ENCODE measurements at regions not wholly inside any gene's neighbourhood (a gene's known extent, or its start where the extent isn't known, plus 50 kb on each side); places are given as distances from the start of the nearest gene placed in this dataset.

- no peak for TF ChIP-seq POLR2AphosphoS5 (IDR thresholded peaks at IDR 0.05)
- TF ChIP-seq CTCF (IDR thresholded peaks at IDR 0.05) = no peak
- no peak for TF ChIP-seq EP300 (IDR thresholded peaks at IDR 0.05)
- TF ChIP-seq POLR2A (IDR thresholded peaks at IDR 0.05) = no peak
- Histone ChIP-seq H3K27ac (no peak overlapping the region), H3K27me3 (no peaks in the 10 kb centered on the region), H3K36me3 (no peaks in the 10 kb centered on the region), H3K4me1 (no peaks in the 10 kb centered on the region), H3K4me3 (no peak overlapping the region), H3K9me3 (no peaks in the 10 kb centered on the region)
- intact Hi-C loops (cut with DNase I; ENCODE audit: low total_unique reads) = no loop called here
- no peak for DNase-seq
Measured at GRCh38 chr4:93888308-93888707, 59.8 kb downstream of the ATOH1 start.

DNA sequence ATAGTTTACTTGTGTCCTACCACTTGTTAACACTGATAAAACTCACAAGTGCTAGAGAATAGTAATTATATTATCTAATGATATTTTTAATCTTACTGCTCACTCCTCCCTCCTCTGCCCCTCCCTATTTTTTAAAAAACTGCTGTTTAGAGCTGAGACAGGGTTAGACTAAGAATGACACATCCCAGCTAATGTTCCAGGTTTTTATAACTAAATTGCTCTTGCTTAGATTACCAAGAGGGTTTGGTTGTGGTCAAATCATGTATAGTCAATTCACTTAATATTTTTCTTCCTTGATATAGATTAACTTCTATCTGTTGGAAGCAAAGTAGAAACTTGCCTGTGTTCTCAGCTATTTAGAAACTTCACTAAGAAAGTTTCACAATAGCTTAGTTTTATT, 60.2 kb downstream of the ATOH1 start:
- Histone ChIP-seq H3K36me3 (no peaks in the 10 kb centered on the region), H3K27ac (no peak overlapping the region), H3K4me3 (no peak overlapping the region), H3K4me1 (no peaks in the 10 kb centered on the region), H3K27me3 (no peaks in the 10 kb centered on the region), H3K9me3 (no peaks in the 10 kb centered on the region)
- no peak for TF ChIP-seq POLR2A (IDR thresholded peaks at IDR 0.05)
- no peak for TF ChIP-seq CTCF (IDR thresholded peaks at IDR 0.05)
- TF ChIP-seq EP300 (IDR thresholded peaks at IDR 0.05) = no peak
- no peak for TF ChIP-seq POLR2AphosphoS5 (IDR thresholded peaks at IDR 0.05)
- intact Hi-C loops (cut with DNase I; ENCODE audit: low total_unique reads) = no loop called here
- no peak for DNase-seq

DNA sequence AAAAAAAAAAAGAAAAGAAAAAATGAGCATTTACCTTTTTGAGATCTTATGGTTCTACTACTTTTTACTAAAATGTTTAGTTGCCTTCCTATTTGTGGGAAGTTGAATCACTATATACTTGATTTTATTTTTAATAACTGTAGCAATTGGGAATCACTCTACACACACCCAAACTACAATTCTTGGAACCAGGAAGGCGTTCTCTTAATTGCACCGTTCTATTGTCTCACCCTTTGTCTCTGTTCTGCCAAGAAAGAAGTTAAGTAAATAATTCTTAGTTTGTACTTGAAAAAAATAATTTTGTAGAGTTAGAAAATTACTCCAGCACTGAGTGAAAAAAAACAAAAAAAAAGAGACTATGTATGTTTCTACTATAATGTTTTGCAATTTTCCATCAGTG, 62.7 kb downstream of the ATOH1 start:
- Histone ChIP-seq H3K9me3 (no peaks in the 10 kb centered on the region), H3K27ac (no peak overlapping the region), H3K4me1 (no peaks in the 10 kb centered on the region), H3K36me3 (no peaks in the 10 kb centered on the region), H3K27me3 (no peaks in the 10 kb centered on the region), H3K4me3 (no peak overlapping the region)
- TF ChIP-seq POLR2A (IDR thresholded peaks at IDR 0.05) = no peak
- no peak for TF ChIP-seq POLR2AphosphoS5 (IDR thresholded peaks at IDR 0.05)
- no peak for TF ChIP-seq EP300 (IDR thresholded peaks at IDR 0.05)
- no peak for TF ChIP-seq CTCF (IDR thresholded peaks at IDR 0.05)
- 31 to 78% (median 54%) methylated on average over 2 of the region's 2 CpGs for WGBS, 5 donors
- DNase-seq = no peak
- intact Hi-C loops (cut with DNase I; ENCODE audit: low total_unique reads) = no loop called here

DNA sequence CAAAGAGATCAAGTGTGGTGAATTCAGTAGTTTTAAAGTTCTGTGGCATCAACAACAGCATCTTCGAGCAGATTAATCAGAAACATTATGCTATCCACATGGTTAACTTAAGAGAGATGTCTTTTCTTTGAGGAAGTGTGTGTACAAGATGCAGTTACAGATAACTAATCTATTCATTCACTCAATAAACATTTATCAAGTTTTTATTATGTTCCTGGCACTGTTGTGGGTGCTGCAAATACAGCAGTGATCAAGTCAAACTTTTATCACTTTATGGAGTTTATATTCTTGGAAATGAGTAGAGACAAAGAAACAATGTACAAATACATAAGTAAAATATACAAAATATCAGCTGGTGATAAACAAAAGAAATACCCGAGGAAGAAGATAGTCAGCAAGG, 66.4 kb downstream of the ATOH1 start:
- H3K4me1 ChIP-seq = no peaks in the 10 kb centered on the region
- DNase-seq = no peak
- no peaks in the 10 kb centered on the region for H3K27me3 ChIP-seq
- no peaks in the 10 kb centered on the region for H3K9me3 ChIP-seq
- TF ChIP-seq POLR2AphosphoS5 (IDR thresholded peaks at IDR 0.05) (no peak), POLR2A (IDR thresholded peaks at IDR 0.05) (no peak), CTCF (IDR thresholded peaks at IDR 0.05) (no peak), EP300 (IDR thresholded peaks at IDR 0.05) (no peak)
- no peak overlapping the region for H3K4me3 ChIP-seq
- intact Hi-C loops (cut with DNase I; ENCODE audit: low total_unique reads) = no loop called here
- no peak overlapping the region for H3K27ac ChIP-seq
- no peaks in the 10 kb centered on the region for H3K36me3 ChIP-seq
- WGBS, 5 donors = 34 to 46% (median 44%) methylated on average over 2 of the region's 2 CpGs

- Histone ChIP-seq H3K9me3 (no peaks in the 10 kb centered on the region), H3K27me3 (no peaks in the 10 kb centered on the region), H3K36me3 (no peaks in the 10 kb centered on the region), H3K27ac (no peak overlapping the region), H3K4me3 (no peak overlapping the region), H3K4me1 (no peaks in the 10 kb centered on the region)
- TF ChIP-seq POLR2AphosphoS5 (IDR thresholded peaks at IDR 0.05) (no peak), EP300 (IDR thresholded peaks at IDR 0.05) (no peak), POLR2A (IDR thresholded peaks at IDR 0.05) (no peak), CTCF (IDR thresholded peaks at IDR 0.05) (no peak)
- intact Hi-C loops (cut with DNase I; ENCODE audit: low total_unique reads) = no loop called here
- 3 to 33% (median 12%) methylated on average over 1 of the region's 1 CpG for WGBS, 5 donors
- DNase-seq = no peak
Measured at GRCh38 chr4:93896516-93896915, 68.0 kb downstream of the ATOH1 start.
